GM23338 (cell line): ENCODE measurements at regions not wholly inside any gene's neighbourhood (a gene's known extent, or its start where the extent isn't known, plus 50 kb on each side); places are given as distances from the start of the nearest gene placed in this dataset.

ENCODE experiments used
- CREB1 ChIP-seq: fragments of 250-450 bp; sonication (Bioruptor Pico); IDR thresholded peaks from 2 replicates; pipeline ENCODE4 v1.5.0; 2020; ENCODE audit warnings: low read depth, mild to moderate bottlenecking, moderate library complexity
- CTCF ChIP-seq, 2 experiments: fragments of 200-600 bp in 1 of 2; sonication (generic) in 1 of 2; conservative IDR thresholded peaks; 2 replicates each; pipeline versions ENCODE4 v1.5.1 to v1.6.1; 2016 to 2017; ENCODE audit warnings: antibody characterized with exemption in 2 of 2, low read depth in 2 of 2, mild to moderate bottlenecking in 2 of 2, moderate library complexity in 1 of 2
- EZH2 ChIP-seq: fragments of 200-600 bp; sonication (generic); IDR thresholded peaks from one replicate; pipeline ENCODE4 v1.8.0; 2017; ENCODE audit warnings: antibody characterized with exemption, mild to moderate bottlenecking, low read depth; ENCODE audit not compliant: unreplicated experiment
- EZH2phosphoT487 ChIP-seq: fragments of 200-600 bp; sonication (generic); IDR thresholded peaks from one replicate; pipeline ENCODE4 v1.8.1; 2018; ENCODE audit warnings: antibody characterized with exemption; ENCODE audit not compliant: unreplicated experiment
- JUNB ChIP-seq: IDR thresholded peaks from one replicate; pipeline ENCODE4 v1.6.1; 2016; ENCODE audit warnings: antibody characterized with exemption; ENCODE audit not compliant: unreplicated experiment
- NANOG ChIP-seq: IDR thresholded peaks from 2 replicates; pipeline ENCODE4 v1.6.1; 2016; ENCODE audit warnings: antibody characterized with exemption, borderline replicate concordance
- POLR2AphosphoS5 ChIP-seq: IDR thresholded peaks from 2 replicates; pipeline ENCODE4 v1.6.1; 2016; ENCODE audit warnings: antibody characterized with exemption, low read depth
- REST ChIP-seq: IDR thresholded peaks from one replicate; pipeline ENCODE4 v1.6.1; 2018; ENCODE audit warnings: antibody characterized with exemption; ENCODE audit not compliant: unreplicated experiment
- STAT1 ChIP-seq: IDR thresholded peaks from one replicate; pipeline ENCODE4 v1.6.1; 2016; ENCODE audit warnings: antibody characterized with exemption; ENCODE audit not compliant: unreplicated experiment
- ZNF114 ChIP-seq: fragments of 250-450 bp; sonication (Bioruptor Pico); IDR thresholded peaks from 2 replicates; pipeline ENCODE4 v1.5.0; 2020; ENCODE audit warnings: mild to moderate bottlenecking, moderate library complexity
- ZNF331 ChIP-seq: fragments of 250-450 bp; sonication (Bioruptor Pico); IDR thresholded peaks from 2 replicates; pipeline ENCODE4 v1.5.0; 2020; ENCODE audit warnings: low read depth, mild to moderate bottlenecking, moderate library complexity

GRCh38 chr9:79325501-79325900 lies 246.3 kb upstream of the TLE4 start:
- TF ChIP-seq EZH2: no peak
- no peak for TF ChIP-seq CTCF (conservative IDR thresholded peaks at IDR 0.05; ENCODE audit: low read depth in 2 of 2)
- TF ChIP-seq REST: no peak
- TF ChIP-seq ZNF331 (CRISPR knock-in tag): no peak
- TF ChIP-seq POLR2AphosphoS5: no peak
- no peak for TF ChIP-seq NANOG
- no peak for TF ChIP-seq STAT1
- TF ChIP-seq EZH2phosphoT487: no peak
- TF ChIP-seq ZNF114 (CRISPR knock-in tag): no peak
- TF ChIP-seq CREB1 (CRISPR knock-in tag): no peak
- TF ChIP-seq JUNB: no peak
